Body of pancreas (tissue), 4 donors: ENCODE measurements at regions not wholly inside any gene's neighbourhood (a gene's known extent, or its start where the extent isn't known, plus 50 kb on each side); places are given as distances from the start of the nearest gene placed in this dataset.

ENCODE experiments used
- POLR2A ChIP-seq, 3 donors: fragments of 450-650 bp; IDR thresholded peaks; one replicate each; pipeline ENCODE4 v1.6.1; 2016; ENCODE audit warnings: antibody characterized with exemption in 3 of 3, mild to moderate bottlenecking in 2 of 3
- TF ChIP-seq, protein P1 (sequence below), 7 experiments: fragments of 450-650 bp in 4 of 7; fragments of 200-600 bp in 3 of 7; sonication (generic) in 3 of 7; IDR thresholded peaks; one replicate each; pipeline ENCODE4 v1.5.1; 2016 to 2019; ENCODE audit warnings: antibody characterized with exemption in 7 of 7

DNA sequence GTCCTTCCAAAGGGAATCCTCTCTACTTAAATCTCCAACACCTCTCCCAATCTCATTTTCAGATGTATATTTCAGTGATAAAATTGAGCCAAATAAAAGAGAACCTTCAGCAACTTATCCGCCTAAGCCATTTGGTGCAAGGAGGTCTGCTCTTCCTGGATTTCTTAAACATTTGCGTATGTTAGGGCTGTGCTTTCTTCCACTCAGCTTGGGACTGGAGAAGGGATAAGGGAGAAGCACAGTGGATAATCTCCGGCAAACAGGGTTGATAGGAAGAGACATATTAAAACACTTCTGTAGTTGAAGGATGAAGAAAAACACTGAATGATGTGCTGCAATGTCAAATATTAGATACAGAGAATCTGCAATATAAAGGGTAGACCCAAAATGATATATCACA, 796.2 kb downstream of the KCNJ3 start:
- TF ChIP-seq, protein P1, sequence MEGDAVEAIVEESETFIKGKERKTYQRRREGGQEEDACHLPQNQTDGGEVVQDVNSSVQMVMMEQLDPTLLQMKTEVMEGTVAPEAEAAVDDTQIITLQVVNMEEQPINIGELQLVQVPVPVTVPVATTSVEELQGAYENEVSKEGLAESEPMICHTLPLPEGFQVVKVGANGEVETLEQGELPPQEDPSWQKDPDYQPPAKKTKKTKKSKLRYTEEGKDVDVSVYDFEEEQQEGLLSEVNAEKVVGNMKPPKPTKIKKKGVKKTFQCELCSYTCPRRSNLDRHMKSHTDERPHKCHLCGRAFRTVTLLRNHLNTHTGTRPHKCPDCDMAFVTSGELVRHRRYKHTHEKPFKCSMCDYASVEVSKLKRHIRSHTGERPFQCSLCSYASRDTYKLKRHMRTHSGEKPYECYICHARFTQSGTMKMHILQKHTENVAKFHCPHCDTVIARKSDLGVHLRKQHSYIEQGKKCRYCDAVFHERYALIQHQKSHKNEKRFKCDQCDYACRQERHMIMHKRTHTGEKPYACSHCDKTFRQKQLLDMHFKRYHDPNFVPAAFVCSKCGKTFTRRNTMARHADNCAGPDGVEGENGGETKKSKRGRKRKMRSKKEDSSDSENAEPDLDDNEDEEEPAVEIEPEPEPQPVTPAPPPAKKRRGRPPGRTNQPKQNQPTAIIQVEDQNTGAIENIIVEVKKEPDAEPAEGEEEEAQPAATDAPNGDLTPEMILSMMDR (IDR thresholded peaks at IDR 0.05): no peak
- TF ChIP-seq POLR2A (IDR thresholded peaks at IDR 0.05): no peak
